Spinal cord (tissue), 9 donors: ENCODE measurements at regions not wholly inside any gene's neighbourhood (a gene's known extent, or its start where the extent isn't known, plus 50 kb on each side); places are given as distances from the start of the nearest gene placed in this dataset.
"Not testable (repeated sequence)": the region's sequence is repeated elsewhere in the genome, so short reads cannot be mapped to it uniquely, and the experiment has no call there.

Experiments
- DNase-seq, 6 donors: peaks; one replicate each; pipeline versions ENCODE4 v3.0.0 to v3.0.0-alpha.2; 2013 to 2015; ENCODE audit warnings: low spot score in 6 of 6, low read depth in 4 of 6
- H3K27ac ChIP-seq: one replicate; pipeline ENCODE4 v1.5.1; 2013; ENCODE audit warnings: low read depth, low read length, control low read depth
- H3K27me3 ChIP-seq: one replicate; pipeline ENCODE4 v1.6.1; 2013; ENCODE audit warnings: low read length; ENCODE audit not compliant: control insufficient read depth, insufficient read depth
- H3K36me3 ChIP-seq: one replicate; pipeline ENCODE4 v1.6.1; 2013; ENCODE audit warnings: low read length; ENCODE audit not compliant: control insufficient read depth, insufficient read depth
- H3K4me1 ChIP-seq: one replicate; pipeline ENCODE4 v1.6.1; 2013; ENCODE audit warnings: low read length; ENCODE audit not compliant: control insufficient read depth, insufficient read depth
- H3K4me3 ChIP-seq: one replicate; pipeline ENCODE4 v1.5.1; 2013; ENCODE audit warnings: low read depth, low read length, control low read depth
- H3K9me3 ChIP-seq: one replicate; pipeline ENCODE4 v1.6.1; 2013; ENCODE audit warnings: low read length; ENCODE audit not compliant: control insufficient read depth, insufficient read depth
- WGBS: methylation state at CpG from one replicate; pipeline ENCODE4 v1.1.5; 2013; ENCODE audit warnings: missing lambda C conversion rate; ENCODE audit not compliant: insufficient coverage; 5-methylcytosine and 5-hydroxymethylcytosine counted together
- donor health status: healthy.

GRCh38 chr22:22193923-22194322, 50.7 kb upstream of the VPREB1 start:
- H3K9me3 ChIP-seq: no peaks in the 10 kb centered on the region
- H3K36me3 ChIP-seq: no peaks in the 10 kb centered on the region
- H3K27me3 ChIP-seq: peaks cover 11% of the 10 kb centered on the region
- DNase-seq: no peak
- no peak overlapping the region for H3K4me3 ChIP-seq
- H3K4me1 ChIP-seq: no peaks in the 10 kb centered on the region
- no peak overlapping the region for H3K27ac ChIP-seq
- WGBS: no CpG with 5 or more reads among the region's 2 CpGs

DNA sequence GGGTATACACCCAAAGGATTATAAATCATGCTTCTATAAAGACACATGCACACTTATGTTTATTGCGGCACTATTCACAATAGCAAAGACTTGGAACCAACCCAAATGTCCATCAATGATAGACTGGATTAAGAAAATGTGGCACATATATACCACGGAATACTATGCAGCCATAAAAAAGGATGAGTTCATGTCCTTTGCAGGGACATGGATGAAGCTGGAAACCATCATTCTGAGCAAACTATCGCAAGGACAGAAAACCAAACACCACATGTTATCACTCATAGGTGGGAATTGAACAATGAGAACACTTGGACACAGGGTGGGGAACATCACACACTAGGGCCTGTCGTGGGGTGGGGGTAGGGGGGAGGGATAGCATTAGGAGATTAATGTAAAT, 51.1 kb upstream of the VPREB1 start:
- no CpG with 5 or more reads among the region's 4 CpGs for WGBS
- DNase-seq, H3K36me3 ChIP-seq, H3K9me3 ChIP-seq, H3K4me3 ChIP-seq, H3K27me3 ChIP-seq, H3K27ac ChIP-seq, H3K4me1 ChIP-seq: not testable (repeated sequence)

- not testable (repeated sequence) for H3K36me3 ChIP-seq, H3K27me3 ChIP-seq, DNase-seq, H3K4me1 ChIP-seq, H3K27ac ChIP-seq, H3K9me3 ChIP-seq, H3K4me3 ChIP-seq
- WGBS: no CpG with 5 or more reads among the region's 4 CpGs
These were observed 51.6 kb upstream of the VPREB1 start for GRCh38 chr22:22193006-22193405.

DNA sequence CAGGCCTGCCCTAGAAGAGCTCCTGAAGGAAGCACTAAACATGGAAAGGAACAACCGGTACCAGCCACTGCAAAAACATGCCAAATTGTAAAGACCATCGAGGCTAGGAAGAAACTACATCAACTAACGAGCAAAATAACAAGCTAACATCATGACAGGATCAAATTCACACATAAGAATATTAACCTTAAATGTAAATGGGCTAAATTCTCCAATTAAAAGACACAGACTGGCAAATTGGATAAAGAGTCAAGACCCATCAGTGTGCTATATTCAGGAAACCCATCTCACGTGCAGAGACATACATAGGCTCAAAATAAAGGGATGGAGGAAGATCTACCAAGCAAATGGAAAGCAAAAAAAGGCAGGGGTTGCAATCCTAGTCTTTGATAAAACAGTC, 54.8 kb upstream of the VPREB1 start:
- H3K4me3 ChIP-seq, H3K27me3 ChIP-seq, H3K4me1 ChIP-seq, H3K36me3 ChIP-seq, H3K27ac ChIP-seq, DNase-seq, H3K9me3 ChIP-seq: not testable (repeated sequence)
- no CpG with 5 or more reads among the region's 4 CpGs for WGBS

DNA sequence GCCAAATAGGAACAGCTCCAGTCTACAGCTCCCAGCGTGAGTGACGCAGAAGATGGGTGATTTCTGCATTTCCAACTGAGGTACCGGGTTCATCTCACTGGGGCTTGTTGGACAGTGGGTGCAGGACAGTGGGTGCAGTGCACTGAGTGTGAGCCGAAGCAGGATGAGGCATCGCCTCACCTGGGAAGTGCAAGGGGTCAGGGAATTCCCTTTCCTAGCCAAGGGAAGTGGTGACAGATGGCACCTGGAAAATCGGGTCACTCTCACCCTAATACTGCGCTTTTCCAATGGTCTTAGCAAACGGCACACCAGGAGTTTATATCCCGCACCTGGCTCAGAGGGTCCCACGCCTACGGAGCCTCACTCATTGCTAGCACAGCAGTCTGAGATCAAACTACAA, 56.7 kb upstream of the VPREB1 start:
- DNase-seq, H3K4me3 ChIP-seq, H3K27me3 ChIP-seq, H3K36me3 ChIP-seq, H3K4me1 ChIP-seq, H3K9me3 ChIP-seq, H3K27ac ChIP-seq: not testable (repeated sequence)
- 82% methylated on average over 4 of the region's 11 CpGs for WGBS

- Histone ChIP-seq H3K9me3 (no peaks in the 10 kb centered on the region), H3K36me3 (no peaks in the 10 kb centered on the region), H3K27me3 (peaks cover 8% of the 10 kb centered on the region), H3K4me1 (no peaks in the 10 kb centered on the region), H3K4me3 (no peak overlapping the region), H3K27ac (no peak overlapping the region)
- DNase-seq: peak in 1 of 6 donors; percentile 20
- WGBS: no CpG with 5 or more reads among the region's 3 CpGs
These were observed 57.3 kb upstream of the VPREB1 start for GRCh38 chr22:22187299-22187698.

DNA sequence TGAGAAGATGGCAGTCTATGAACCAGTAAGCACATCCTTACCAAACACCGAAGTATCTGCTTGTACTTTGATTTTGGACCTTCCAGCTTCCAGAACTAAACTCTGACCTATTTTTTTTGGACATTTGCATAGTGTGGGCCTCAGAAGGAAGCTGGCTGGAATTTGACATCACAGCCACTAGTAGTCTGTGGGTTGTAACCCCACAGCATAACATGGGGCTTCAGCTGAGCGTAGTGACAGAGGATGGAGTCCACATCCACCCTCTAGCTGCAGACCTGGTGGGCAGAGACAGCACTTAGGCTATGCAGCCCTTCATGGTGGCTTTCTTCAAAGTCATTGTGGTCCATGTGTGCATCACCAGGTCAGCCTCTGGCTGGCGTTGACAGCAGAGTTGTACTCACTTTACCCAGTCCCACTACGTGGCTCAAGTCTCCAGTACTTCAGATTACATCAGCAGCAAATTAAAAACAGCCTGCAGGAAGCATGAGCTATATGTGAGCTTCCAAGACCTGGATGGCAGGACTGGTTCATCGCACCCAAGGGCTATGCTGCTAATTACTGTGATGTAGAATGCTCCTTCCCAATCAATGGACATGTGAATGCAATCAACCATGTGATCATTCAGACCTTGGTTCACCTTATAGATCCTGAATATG, 58.6 kb upstream of the VPREB1 start:
- H3K36me3 ChIP-seq: no peaks in the 10 kb centered on the region
- 72% methylated on average over 4 of the region's 5 CpGs for WGBS
- DNase-seq: no peak

DNA sequence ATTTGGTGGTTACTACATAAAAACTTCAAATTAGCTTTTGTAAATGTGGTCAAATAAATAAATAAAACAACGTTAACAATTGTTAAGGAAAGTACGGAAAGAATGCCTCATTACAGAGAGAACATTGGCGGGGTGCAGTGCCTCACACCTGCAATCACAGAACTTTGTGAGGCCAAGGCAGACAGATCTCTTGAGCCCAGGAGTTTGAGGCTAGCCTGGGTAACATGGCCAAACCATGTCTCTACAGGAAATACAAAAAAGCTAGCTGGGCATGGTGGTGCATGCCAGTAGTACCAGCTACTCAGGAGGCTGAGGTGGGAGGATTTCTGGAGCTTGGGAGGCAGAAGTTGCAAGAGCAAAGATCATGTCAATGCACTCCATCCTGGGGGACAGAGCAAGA, 59.4 kb upstream of the VPREB1 start:
- no peaks in the 10 kb centered on the region for H3K36me3 ChIP-seq
- no peak overlapping the region for H3K27ac ChIP-seq
- WGBS: no CpG with 5 or more reads among the region's 3 CpGs
- DNase-seq: no peak
- no peak overlapping the region for H3K4me3 ChIP-seq
- H3K9me3 ChIP-seq: no peaks in the 10 kb centered on the region
- peaks cover 8% of the 10 kb centered on the region for H3K27me3 ChIP-seq
- no peaks in the 10 kb centered on the region for H3K4me1 ChIP-seq

More for the DNA sequence above, 58.6 kb upstream of the VPREB1 start:
- Histone ChIP-seq H3K27ac (no peak overlapping the region), H3K27me3 (peaks cover 8% of the 10 kb centered on the region), H3K4me3 (no peak overlapping the region), H3K9me3 (no peaks in the 10 kb centered on the region), H3K4me1 (no peaks in the 10 kb centered on the region)

DNA sequence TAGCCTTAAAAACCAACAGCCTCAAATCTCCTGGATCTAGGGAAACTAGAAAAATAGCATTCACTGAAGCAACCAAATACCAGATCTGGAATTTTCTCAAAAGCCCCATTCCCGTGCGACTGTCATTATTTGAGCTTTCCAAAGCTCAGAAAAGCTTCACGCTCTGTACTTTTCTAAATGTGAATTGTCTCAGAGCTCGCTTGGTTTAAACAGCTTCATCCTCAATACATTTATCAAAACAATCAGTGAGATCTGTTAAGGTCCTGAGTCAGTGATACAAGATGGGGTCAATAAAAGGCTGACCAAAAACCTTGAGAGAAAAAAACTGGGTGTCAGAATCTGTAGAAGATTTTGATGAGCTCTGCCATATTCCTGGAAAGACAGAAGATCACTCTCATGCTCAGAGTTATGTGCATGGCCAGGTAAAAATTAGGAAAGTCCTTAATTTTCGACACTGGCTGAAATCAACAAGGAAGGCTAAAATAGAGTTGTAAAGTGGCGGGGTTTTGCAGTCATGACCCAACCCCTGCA, 60.2 kb upstream of the VPREB1 start:
- H3K27ac ChIP-seq: no peak overlapping the region
- 94% methylated on average over 2 of the region's 6 CpGs for WGBS
- DNase-seq: no peak
- H3K4me3 ChIP-seq: no peak overlapping the region
- H3K36me3 ChIP-seq: no peaks in the 10 kb centered on the region
- no peaks in the 10 kb centered on the region for H3K9me3 ChIP-seq
- H3K27me3 ChIP-seq: peaks cover 8% of the 10 kb centered on the region
- no peaks in the 10 kb centered on the region for H3K4me1 ChIP-seq

GRCh38 chr22:22182990-22183264, 61.7 kb upstream of the VPREB1 start:
- no peak overlapping the region for H3K27ac ChIP-seq
- H3K27me3 ChIP-seq: peaks cover 8% of the 10 kb centered on the region
- no peaks in the 10 kb centered on the region for H3K4me1 ChIP-seq
- H3K9me3 ChIP-seq: no peaks in the 10 kb centered on the region
- H3K36me3 ChIP-seq: no peaks in the 10 kb centered on the region
- H3K4me3 ChIP-seq: no peak overlapping the region
- DNase-seq: no peak
